GM21619 (cell line): ENCODE measurements at regions not wholly inside any gene's neighbourhood (a gene's known extent, or its start where the extent isn't known, plus 50 kb on each side); places are given as distances from the start of the nearest gene placed in this dataset.

Experiments
- ATAC-seq: cut with Tn5 transposase; IDR thresholded peaks from one replicate; pipeline ENCODE4 v1.9.1; 2021; ENCODE audit not compliant: unreplicated experiment

- ATAC-seq: no peak
These were observed 554.3 kb upstream of the CLINT1 start for GRCh38 chr5:158413122-158413680.

DNA sequence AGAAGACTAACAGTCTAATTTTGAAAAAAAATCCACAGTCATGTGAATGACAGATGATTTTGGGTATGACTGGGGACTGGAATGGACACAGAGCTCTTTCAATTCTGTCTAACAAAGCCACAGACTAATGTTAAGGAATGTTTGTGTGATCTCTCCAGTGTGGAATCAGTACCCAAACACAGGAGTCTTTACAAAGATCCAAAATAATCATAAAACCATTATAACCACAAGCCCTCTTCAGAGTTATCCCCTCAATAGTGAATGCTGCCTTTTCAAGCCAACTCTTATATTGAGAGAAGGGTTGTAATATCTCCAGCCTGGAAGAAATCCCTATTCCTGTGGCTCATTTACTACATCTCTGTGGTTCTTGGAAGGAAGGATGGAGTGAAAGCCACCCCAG lies 552.0 kb upstream of the CLINT1 start:
- ATAC-seq: no peak

GRCh38 chr5:158409507-158409906 lies 550.6 kb upstream of the CLINT1 start:
- ATAC-seq: peak; percentile 70

GRCh38 chr5:158407824-158408195 lies 548.9 kb upstream of the CLINT1 start:
- ATAC-seq: no peak

DNA sequence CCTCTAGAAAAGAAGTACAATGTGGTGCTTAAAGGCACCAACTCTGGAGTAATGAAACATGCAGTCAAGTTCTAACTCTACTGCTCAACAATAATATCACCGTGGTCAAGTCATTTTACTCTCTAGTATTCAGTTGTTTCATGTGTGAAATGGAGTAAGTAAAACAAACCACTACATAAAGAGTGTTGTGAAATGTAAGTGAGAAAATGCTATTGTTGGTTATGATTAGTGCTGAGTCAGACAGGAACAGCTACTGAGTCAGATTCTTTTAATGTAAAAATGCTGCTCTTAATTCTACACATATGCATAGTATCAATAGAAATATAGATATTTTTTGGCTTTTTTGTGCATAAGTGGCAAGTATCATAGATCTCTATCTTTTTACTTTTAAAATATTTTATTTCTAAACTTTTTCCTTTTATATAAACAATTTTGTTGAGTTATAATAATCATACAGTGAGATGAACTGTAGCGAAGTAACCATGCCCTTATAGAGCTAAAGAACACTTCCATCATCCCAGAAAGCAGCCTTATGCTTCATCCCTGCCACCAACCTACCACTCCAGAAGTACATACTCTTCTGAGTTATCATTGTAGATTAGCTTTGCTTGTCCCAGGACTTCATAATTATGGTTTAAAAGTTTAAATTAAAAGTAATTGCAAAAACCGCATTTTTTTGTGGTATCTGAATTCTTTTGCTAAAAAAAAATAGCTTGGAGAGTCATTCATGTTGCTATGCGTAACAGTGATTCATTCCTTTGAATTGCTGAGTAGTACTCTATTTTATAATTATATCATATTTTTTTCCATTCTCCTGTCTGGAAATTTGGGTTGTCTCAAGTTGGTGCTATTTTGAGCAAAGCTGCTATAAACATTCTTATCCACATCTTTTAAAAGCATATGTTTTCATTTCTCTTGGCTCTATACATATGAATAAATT lies 548.2 kb upstream of the CLINT1 start:
- ATAC-seq: peak; percentile 49

GRCh38 chr5:158398360-158399201 lies 539.6 kb upstream of the CLINT1 start:
- peak; percentile 91 for ATAC-seq

DNA sequence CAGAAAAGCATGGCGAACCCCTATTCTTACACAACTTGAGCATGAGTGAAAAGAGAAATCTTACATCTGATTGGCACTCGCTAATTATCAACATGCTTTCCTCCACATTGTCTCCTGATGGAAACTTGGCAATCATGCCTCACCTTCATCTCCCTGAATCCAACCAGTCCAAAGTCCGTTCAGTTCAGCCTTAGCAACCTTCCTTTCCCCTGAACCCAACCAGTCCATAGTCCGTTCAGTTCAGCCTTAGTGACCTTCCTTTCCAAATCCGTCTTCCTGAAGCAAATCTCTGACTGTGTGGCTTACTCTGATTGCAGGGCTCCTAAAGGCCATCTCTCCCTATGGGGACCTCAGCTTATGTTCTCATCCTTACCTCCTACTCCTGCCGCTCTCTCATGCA lies 538.3 kb upstream of the CLINT1 start:
- ATAC-seq: no peak

- ATAC-seq: no peak
These were observed 535.2 kb upstream of the CLINT1 start for GRCh38 chr5:158394102-158394501.

DNA sequence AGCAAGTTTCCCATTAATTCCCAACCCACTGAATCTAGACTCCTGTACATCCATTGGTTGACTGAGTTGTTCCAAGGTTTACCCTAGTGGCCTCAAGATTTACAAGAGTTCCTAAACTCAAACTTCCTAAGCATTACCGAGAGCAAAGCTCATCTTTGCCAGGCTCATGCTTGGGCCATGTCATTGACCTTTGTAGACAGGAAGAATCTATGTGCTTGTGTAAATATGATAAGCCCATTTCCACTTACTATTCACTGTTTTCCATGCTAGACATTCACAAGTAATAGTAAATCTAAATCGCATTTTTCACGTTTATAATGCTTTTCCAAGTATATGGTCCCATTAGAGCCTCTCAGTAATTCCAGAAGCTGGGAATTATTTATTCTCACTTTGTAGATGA lies 534.5 kb upstream of the CLINT1 start:
- ATAC-seq: no peak

GRCh38 chr5:158392753-158393152 lies 533.8 kb upstream of the CLINT1 start:
- no peak for ATAC-seq

DNA sequence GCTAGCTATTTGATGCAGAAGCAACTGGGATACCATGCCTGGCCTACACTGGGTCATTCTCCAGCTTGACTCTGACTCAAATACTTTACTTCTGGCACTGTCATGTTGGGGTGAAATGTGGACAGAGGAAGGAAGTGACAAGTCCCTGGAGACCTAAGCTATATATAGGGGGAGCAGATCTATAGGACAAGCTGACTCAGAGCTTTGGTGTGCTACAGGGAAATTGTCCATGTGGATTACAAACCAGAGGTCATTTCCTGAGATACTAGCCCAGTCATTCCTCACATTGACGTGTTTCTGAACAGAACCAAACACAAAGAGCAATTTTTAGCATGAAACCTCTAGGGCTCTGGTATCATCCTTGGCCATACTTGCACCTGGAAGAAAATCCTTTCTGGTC lies 531.6 kb upstream of the CLINT1 start:
- peak; percentile 79 for ATAC-seq

GRCh38 chr5:158389786-158390185 lies 530.8 kb upstream of the CLINT1 start:
- no peak for ATAC-seq

DNA sequence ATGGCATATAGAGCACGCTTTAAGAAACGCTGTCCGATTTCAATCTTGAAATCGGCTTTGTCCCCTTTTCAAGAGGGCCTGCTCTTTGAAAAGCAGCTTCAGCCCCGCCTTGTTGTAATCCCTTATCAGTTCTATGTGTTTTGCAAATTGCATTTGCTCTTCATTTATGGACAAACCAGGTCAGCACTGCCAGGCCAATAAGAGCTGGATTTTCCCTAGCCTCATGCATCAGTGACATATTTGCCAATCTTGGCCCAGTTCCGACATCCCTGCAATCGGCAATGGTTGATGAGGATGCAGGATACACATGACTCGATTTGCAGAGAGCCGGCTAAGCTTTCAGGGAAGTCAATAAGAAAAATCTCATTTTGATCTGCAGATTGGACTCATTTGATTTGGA lies 529.1 kb upstream of the CLINT1 start:
- no peak for ATAC-seq

GRCh38 chr5:158387499-158387898 lies 528.6 kb upstream of the CLINT1 start:
- ATAC-seq: no peak

GRCh38 chr5:158385982-158386381 lies 527.0 kb upstream of the CLINT1 start:
- no peak for ATAC-seq

GRCh38 chr5:158384535-158385481 lies 525.9 kb upstream of the CLINT1 start:
- no peak for ATAC-seq

- no peak for ATAC-seq
These were observed 524.5 kb upstream of the CLINT1 start for GRCh38 chr5:158383486-158383885.

DNA sequence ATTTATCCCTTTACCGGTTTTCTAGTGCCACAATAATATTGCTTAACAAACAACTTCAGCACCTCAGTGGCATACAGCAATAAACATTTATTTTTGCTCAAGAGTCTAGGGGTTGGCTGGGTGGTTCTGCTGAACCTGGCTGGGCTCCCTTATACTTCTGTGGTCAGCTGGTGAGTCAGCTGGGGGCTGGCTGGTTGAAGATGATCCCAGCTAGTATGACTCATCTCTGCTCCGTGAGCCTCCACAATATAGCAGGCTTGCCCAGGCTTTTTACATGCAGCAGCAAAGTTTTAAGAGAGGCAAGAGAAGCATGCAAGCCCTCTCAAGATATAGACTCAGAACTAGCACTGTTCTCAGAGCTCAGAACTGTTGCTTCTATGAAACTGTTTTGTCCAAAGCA lies 523.5 kb upstream of the CLINT1 start:
- ATAC-seq: peak; percentile 96

DNA sequence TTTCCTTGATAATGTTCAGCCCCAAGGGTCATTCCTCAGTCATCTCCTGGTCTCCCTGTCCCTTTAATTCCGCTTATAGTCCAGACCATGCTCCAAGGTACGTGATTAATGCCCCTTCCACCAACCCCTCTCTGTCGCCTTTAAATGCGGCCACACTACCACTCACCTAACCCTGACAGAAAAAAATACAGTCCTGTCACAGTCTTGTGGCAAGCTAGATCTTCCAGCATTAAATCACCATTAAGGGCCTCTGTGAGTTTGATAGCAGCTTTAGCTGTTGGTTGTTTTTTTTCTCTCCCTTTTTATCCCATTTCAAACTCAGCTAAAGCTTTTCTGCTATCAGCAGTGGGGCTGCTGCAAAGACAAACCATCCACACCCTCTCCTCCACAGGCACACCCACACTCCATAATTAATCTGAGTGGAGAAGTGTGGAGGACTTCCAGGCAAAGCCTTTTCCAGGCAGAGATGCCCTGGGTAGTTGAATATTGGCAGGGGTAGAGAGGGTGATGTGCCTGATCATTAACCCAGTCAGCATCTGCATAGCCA lies 522.7 kb upstream of the CLINT1 start:
- ATAC-seq: no peak

- no peak for ATAC-seq
These were observed 521.7 kb upstream of the CLINT1 start for GRCh38 chr5:158380661-158381060.
